HG03432 (cell line): ENCODE measurements at regions not wholly inside any gene's neighbourhood (a gene's known extent, or its start where the extent isn't known, plus 50 kb on each side); places are given as distances from the start of the nearest gene placed in this dataset.
"Not testable (repeated sequence)": the region's sequence is repeated elsewhere in the genome, so short reads cannot be mapped to it uniquely, and the experiment has no call there.

Experiments used
- ATAC-seq: cut with Tn5 transposase; IDR thresholded peaks from one replicate; pipeline ENCODE4 v1.9.1; 2021; ENCODE audit warnings: mild to moderate bottlenecking, moderate library complexity; ENCODE audit not compliant: unreplicated experiment

- no peak for ATAC-seq
Measured at GRCh38 chr20:51189814-51190782, 167.2 kb upstream of the KCNG1 start.

GRCh38 chr20:51188941-51189340, 166.0 kb upstream of the KCNG1 start:
- no peak for ATAC-seq

GRCh38 chr20:51187261-51187660, 164.4 kb upstream of the KCNG1 start:
- no peak for ATAC-seq

- no peak for ATAC-seq
Measured at GRCh38 chr20:51185861-51186260, 163.0 kb upstream of the KCNG1 start.

- no peak for ATAC-seq
Measured at GRCh38 chr20:51185277-51185676, 162.4 kb upstream of the KCNG1 start.

- ATAC-seq, result no peak
Measured at GRCh38 chr20:51184289-51184688, 161.4 kb upstream of the KCNG1 start.

- ATAC-seq, result no peak
Measured at GRCh38 chr20:51183451-51183850, 160.5 kb upstream of the KCNG1 start.

- no peak for ATAC-seq
Measured at GRCh38 chr20:51182571-51182970, 159.7 kb upstream of the KCNG1 start.

- ATAC-seq, result no peak
Measured at GRCh38 chr20:51178153-51178552, 155.2 kb upstream of the KCNG1 start.

- no peak for ATAC-seq
Measured at GRCh38 chr20:51176876-51177275, 154.0 kb upstream of the KCNG1 start.

- no peak for ATAC-seq
Measured at GRCh38 chr20:51176446-51176845, 153.5 kb upstream of the KCNG1 start.

- ATAC-seq, result no peak
Measured at GRCh38 chr20:51175724-51176123, 152.8 kb upstream of the KCNG1 start.

GRCh38 chr20:51175156-51175555, 152.2 kb upstream of the KCNG1 start:
- no peak for ATAC-seq

GRCh38 chr20:51174536-51174935, 151.6 kb upstream of the KCNG1 start:
- ATAC-seq, result no peak

- ATAC-seq, result no peak
Measured at GRCh38 chr20:51172558-51173428, 149.9 kb upstream of the KCNG1 start.

GRCh38 chr20:51171141-51171540, 148.2 kb upstream of the KCNG1 start:
- no peak for ATAC-seq

GRCh38 chr20:51169813-51170212, 146.9 kb upstream of the KCNG1 start:
- ATAC-seq, result no peak

GRCh38 chr20:51167911-51168310, 145.0 kb upstream of the KCNG1 start:
- not testable (repeated sequence) for ATAC-seq

- ATAC-seq, result no peak
Measured at GRCh38 chr20:51166489-51166888, 143.6 kb upstream of the KCNG1 start.

GRCh38 chr20:51165131-51165530, 142.2 kb upstream of the KCNG1 start:
- ATAC-seq, result no peak

- no peak for ATAC-seq
Measured at GRCh38 chr20:51164731-51165130, 141.8 kb upstream of the KCNG1 start.
